ENCODE measurements at regions not wholly inside any gene's neighbourhood (a gene's known extent, or its start where the extent isn't known, plus 50 kb on each side); places are given as distances from the start of the nearest gene placed in this dataset.
A peak's percentile ranks its signal among the peaks of the same experiment; 100 is the strongest.

DNA sequence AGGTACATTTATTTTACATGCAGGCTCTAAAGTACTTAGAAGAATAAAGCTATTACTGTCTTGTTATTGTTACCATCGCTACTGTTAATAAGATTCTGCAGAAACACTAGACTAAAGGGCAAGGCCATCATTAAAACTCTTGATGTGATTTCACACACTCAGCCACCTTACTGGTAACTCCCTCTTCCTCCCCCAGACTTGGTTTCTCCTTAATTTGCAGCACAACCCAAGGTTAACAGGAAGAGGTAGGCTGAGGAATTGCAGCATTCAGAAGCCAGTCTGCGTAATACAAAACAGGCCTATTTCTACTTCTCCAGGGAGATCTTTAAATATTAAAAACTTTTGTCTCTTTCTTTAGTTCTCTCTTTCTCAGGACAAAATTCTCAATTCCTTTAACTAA is 210.3 kb downstream of the BTG1 start:
- Histone ChIP-seq H3K36me3 (no peaks in the 10 kb centered on the region), H3K9me3 (peaks cover 0 to 4% (median 0%) of the 10 kb centered on the region in 8 donors), H3K4me1 (peaks cover 0 to 4% (median 0%) of the 10 kb centered on the region in 6 donors), H3K27me3 (replicated peaks in 1 of 7) (no peaks in the 10 kb centered on the region), H3K27ac (no peak overlapping the region), H3K4me3 (no peak overlapping the region)
- no peak for DNase-seq
- TF ChIP-seq POLR2AphosphoS5 (IDR thresholded peaks at IDR 0.05), result no peak
- no peak for TF ChIP-seq POLR2A (IDR thresholded peaks at IDR 0.05)
- TF ChIP-seq CTCF (IDR thresholded peaks at IDR 0.05 in 8 of 11, conservative IDR thresholded peaks at IDR 0.05 in 3 of 11), result no peak
- intact Hi-C loops (cut with DNase I; ENCODE audit: low total_unique reads), result no loop called here
- 72 to 87% (median 80%) methylated on average over 2 of the region's 2 CpGs for WGBS, 5 donors

DNA sequence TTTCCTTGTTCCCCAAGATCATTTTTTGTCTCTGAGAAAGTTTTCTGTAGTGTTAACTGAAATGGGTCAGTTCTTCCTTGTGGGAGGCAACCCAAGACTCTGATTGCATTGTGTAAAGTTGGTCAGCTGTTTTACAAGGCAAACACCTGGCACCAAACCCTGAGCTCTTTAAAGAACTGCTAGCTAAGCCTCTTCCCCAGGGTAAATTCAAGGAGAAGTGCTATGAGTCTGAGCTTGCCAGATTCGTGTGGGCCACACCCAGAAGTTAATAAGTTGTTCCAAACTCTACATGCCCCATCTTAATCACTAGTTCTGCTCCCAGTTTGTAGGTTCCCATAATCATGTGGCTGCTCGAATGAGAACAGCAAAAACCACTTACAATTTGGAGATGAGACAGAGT is 214.5 kb downstream of the BTG1 start:
- TF ChIP-seq POLR2A (IDR thresholded peaks at IDR 0.05) (no peak), POLR2AphosphoS5 (IDR thresholded peaks at IDR 0.05) (no peak), CTCF (IDR thresholded peaks at IDR 0.05 in 8 of 11, conservative IDR thresholded peaks at IDR 0.05 in 3 of 11) (no peak)
- WGBS, 5 donors, result 51 to 81% (median 65%) methylated on average over 2 of the region's 2 CpGs
- Histone ChIP-seq H3K36me3 (no peaks in the 10 kb centered on the region), H3K9me3 (peaks cover 0 to 6% (median 0%) of the 10 kb centered on the region in 8 donors), H3K4me1 (peaks cover 0 to 4% (median 0%) of the 10 kb centered on the region in 6 donors), H3K27me3 (replicated peaks in 1 of 7) (no peaks in the 10 kb centered on the region), H3K4me3 (no peak overlapping the region), H3K27ac (peak overlapping the region in 2 of 8 donors; percentile 6 to 7)
- intact Hi-C loops (cut with DNase I; ENCODE audit: low total_unique reads), result no loop called here
- no peak for DNase-seq

DNA sequence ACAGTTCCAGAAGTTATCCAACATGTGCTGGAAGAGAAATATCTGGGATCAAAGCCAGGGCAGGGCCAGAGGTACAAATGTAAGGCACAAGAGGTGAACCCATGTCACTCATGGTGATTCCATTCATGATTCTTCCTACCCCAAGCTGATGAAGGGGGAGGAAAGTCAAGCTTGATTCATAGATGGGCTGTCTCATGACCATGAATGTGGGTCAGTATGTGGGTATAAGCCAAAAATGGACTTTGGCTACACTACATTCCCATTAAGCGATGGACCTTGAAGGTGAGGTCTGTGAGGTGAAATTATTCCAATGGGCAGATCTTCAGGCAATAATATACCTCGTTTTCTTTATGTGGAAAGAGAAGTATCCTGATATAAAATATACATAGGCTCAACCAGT is 217.1 kb downstream of the BTG1 start:
- TF ChIP-seq POLR2A (IDR thresholded peaks at IDR 0.05) (no peak), POLR2AphosphoS5 (IDR thresholded peaks at IDR 0.05) (no peak), CTCF (IDR thresholded peaks at IDR 0.05 in 8 of 11, conservative IDR thresholded peaks at IDR 0.05 in 3 of 11) (no peak)

DNA sequence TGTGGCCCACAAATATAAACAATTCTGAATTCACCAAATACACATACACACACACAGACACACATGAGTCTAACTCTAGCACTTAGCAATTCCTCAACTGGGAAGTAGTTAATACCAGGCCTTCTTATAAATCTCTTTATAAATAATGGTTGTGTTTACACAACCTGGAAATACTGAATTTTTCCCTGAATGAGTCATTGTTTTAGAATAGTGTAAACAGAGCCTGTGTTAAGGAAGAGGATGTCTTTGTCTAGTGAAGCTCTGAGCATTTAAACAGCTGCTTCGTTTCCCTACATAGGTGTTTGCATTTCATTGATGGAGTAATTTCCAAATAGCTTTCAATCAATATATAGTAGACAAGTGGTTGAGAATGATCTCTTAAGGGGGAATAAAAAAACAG is 218.8 kb downstream of the BTG1 start:
- H3K27ac ChIP-seq, result peak overlapping the region in 1 of 8 donors; percentile 0
- intact Hi-C loops (cut with DNase I; ENCODE audit: low total_unique reads), result no loop called here
- no peak for DNase-seq
- no peaks in the 10 kb centered on the region for H3K27me3 ChIP-seq (replicated peaks in 1 of 7)
- no peaks in the 10 kb centered on the region for H3K4me1 ChIP-seq
- peaks cover 0 to 12% (median 2%) of the 10 kb centered on the region in 8 donors for H3K9me3 ChIP-seq
- H3K4me3 ChIP-seq, result no peak overlapping the region
- no peaks in the 10 kb centered on the region for H3K36me3 ChIP-seq
- no peak for TF ChIP-seq CTCF (IDR thresholded peaks at IDR 0.05 in 8 of 11, conservative IDR thresholded peaks at IDR 0.05 in 3 of 11)
- TF ChIP-seq POLR2AphosphoS5 (IDR thresholded peaks at IDR 0.05), result no peak
- TF ChIP-seq POLR2A (IDR thresholded peaks at IDR 0.05), result no peak
- 78 to 86% (median 82%) methylated on average over 1 of the region's 1 CpG for WGBS, 5 donors

More for the DNA sequence above, 217.1 kb downstream of the BTG1 start:
- no peaks in the 10 kb centered on the region for H3K27me3 ChIP-seq (replicated peaks in 1 of 7)
- peaks cover 0 to 12% (median 2%) of the 10 kb centered on the region in 8 donors for H3K9me3 ChIP-seq
- H3K27ac ChIP-seq, result no peak overlapping the region
- DNase-seq, result no peak
- intact Hi-C loops (cut with DNase I; ENCODE audit: low total_unique reads), result no loop called here
- no peak overlapping the region for H3K4me3 ChIP-seq
- no peaks in the 10 kb centered on the region for H3K36me3 ChIP-seq
- H3K4me1 ChIP-seq, result no peaks in the 10 kb centered on the region
- 79 to 89% (median 83%) methylated on average over 2 of the region's 2 CpGs for WGBS, 5 donors
